HG03439 (cell line): ENCODE measurements at regions not wholly inside any gene's neighbourhood (a gene's known extent, or its start where the extent isn't known, plus 50 kb on each side); places are given as distances from the start of the nearest gene placed in this dataset.

Source experiments
- ATAC-seq: cut with Tn5 transposase; IDR thresholded peaks from one replicate; pipeline ENCODE4 v1.9.1; 2021; ENCODE audit warnings: mild to moderate bottlenecking, moderate library complexity; ENCODE audit not compliant: unreplicated experiment

DNA sequence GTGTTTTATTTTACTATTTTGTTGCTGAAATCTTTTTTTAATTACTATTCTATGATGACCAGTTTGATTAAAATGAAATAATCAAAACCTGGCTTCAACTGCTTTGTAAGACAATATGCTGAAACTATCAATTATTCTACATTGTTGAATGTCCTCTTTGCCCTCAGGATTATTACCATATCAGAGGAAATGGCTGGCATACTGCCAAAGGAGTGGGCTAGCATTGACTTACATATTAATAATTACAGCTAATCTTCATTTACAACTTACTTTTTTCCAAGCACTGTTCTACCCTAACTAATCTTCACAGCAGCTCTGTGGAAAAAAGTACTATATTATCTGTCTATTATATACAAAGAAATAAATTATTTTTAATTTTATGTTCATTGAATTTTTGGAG, 560.5 kb downstream of the BCKDHB start:
- ATAC-seq = no peak

DNA sequence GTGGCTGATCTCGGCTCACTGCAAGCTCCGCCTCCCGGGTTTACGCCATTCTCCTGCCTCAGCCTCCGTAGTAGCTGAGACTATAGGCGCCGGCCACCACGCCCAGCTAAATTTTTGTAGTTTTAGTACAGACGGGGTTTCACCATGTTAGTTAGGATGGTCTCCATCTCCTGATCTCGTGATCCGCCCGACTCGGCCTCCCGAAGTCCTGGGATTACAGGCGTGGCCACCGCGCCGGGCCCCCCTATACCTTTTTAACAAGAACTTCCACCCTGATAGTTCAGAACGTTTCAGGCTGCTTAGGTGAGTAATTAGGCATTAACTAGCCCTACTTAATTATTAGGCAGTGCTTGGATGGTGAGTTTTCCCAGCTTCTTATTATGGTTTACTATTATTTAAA, 552.5 kb downstream of the BCKDHB start:
- ATAC-seq = no peak

DNA sequence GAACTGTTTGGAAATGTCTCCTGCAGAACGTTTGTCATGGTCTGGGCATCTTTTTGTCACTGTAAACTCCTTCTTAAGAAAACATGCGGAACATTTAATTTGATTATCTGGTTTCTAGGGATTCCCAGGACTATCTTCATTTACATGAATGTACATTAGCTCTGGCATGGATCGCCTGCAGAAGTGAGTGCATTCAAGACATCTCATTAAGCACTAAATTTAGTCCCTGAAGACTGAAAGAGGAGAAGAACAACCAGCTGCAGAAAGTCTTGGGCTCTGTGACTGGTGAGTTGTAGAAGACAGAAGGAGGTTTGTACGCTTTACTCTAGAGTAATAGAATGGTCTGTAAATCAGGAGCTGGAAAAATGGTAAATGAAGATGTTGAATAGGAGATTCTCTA, 540.7 kb downstream of the BCKDHB start:
- ATAC-seq = no peak

DNA sequence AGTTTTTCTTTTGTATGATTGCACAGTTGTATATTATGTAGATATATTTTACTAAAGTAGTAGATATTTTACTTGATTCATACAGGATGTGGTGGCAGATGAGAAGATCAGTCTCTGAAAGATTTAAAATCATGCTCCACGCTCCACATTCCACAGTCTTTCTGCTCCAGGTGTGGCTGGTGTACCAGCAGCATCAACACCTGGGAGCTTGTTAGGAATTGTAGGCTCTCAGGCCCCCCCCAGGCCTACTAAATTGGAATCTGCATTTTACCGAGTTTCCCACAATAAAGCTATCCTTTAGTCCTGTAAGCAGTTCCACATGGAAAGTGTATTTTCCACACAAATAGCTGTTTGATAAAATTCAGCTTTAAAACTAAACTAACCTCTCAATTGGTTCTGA, 537.4 kb downstream of the BCKDHB start:
- ATAC-seq = no peak

DNA sequence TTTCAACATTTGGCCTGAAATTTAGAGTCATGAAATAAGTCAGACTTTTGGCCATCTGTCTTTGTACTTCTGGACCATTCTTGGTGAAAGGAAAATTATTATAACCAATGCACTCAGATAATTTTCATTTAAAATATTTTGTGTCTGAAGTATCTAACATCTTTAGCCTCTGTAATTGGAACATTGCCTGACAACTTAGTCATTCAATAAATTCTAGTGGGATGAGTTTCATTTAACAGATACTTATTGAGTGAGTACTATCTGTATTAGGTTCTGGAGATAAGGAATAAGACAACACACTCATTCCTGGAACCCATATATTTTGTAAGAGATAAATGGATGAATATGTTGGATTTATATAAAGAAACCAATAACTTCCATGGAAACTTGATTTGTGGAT, 536.0 kb downstream of the BCKDHB start:
- no peak for ATAC-seq

DNA sequence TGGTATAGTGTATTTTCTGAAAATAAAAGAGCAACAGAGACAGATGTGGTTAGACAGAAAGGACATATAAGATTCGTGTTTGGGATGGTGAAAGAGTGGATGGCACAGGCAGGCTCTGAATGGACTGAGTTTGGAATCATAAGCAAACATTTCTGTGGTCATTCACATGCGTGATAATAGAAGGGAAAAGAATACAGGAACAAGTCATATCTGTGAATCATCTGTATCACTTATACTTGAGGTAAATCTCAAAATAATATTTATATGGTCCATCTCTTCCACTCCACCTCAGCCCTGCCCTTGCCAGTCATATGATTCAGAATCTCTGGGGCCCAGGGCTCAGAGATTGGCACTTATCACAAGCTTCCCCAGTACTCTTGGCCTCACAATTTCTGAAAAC, 535.1 kb downstream of the BCKDHB start:
- no peak for ATAC-seq

DNA sequence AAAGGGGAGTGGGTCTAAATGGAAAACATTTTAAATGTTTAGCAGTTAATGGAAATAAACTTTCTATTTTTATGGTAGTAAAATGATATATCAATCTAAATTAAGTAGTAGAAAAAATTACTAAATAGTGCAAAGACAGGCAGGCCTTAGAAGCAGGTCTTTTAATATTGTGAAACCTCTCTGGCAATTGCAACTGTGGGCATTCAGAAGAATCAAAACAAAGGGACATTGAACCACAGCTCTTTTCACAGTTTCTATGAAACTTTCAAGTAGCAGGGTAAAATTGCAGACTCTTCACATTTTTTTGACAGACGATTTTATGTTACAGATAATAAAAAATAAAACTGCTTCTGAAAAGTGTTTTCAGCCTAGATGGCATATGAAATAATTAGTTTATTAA, 533.7 kb downstream of the BCKDHB start:
- ATAC-seq = no peak

DNA sequence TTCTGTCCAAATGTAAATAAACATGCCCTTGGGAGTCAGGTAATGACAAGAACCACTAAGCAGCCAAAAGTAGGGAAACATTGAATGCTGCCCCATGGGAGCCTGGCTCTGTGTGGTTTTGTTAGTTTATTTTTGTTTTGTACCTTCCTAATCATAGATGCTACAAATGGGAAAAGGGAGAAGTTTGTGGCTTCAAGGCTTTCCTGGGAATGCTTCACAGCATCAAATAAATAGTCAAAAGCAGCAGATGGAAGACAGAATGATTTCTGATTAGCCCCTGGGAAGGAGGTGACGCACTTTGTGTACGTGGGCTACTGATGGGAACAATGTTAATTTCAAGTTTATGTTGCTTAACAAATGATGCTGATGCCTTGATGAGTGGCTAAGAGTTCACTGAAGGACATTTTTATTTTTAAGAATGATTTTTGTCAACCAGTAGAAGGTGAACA, 532.7 kb downstream of the BCKDHB start:
- ATAC-seq = no peak

DNA sequence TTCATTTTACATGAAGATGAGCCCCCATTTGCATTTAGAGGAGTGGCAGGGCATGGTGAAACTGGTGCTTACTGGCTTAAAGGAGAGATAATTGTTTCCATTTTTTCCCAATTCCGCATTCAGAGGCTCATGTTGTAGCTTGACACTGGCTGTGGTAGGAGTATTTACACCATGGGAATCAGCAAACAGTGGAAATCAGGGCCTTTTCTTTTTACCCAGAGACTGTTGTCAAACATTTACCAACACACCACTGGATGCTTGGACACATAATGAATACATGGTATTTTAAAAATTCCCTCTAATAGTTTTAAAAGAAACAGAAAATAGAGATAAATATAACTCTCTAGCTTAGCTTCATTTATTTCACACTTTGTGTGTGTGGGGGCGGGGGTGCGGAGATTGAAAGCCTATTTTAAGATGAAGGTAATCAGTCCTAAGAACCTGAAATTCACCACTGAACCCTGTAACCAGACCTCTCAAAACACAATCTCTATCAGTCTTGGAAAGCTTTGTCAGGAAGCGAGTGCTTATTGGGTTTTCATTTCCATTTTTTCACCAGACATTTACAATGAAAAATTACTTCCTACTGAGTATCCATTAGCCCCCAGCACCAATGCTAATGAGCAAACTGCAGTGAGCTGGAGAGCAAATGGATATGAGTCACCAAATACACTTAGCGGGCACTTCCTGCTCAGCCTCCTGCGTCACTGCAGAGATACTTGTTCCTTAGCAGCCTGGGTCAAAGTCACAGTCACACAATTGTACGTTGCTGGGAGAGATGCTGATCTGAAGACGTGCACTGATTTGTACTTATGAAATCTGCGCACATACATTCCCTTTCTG, 532.0 kb downstream of the BCKDHB start:
- peak; percentile 76 for ATAC-seq

DNA sequence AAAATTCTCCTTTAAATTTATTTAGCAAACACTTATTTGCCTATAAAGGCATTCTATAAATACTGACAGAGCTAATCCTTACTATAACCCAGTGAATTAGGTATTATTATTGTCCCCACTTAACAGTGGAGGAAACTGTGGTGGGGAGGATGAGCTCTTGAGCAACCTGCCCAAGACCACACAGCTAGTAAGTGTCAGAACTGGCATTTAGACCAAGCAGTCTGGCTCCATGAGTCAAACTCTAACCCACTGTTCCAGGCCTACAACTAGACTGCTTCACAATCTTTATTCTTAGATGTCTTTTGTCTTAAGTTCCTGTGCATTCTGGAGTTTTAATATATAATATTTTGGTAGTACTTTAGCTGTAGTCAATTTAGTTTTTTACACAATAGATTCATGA, 530.8 kb downstream of the BCKDHB start:
- ATAC-seq = no peak

DNA sequence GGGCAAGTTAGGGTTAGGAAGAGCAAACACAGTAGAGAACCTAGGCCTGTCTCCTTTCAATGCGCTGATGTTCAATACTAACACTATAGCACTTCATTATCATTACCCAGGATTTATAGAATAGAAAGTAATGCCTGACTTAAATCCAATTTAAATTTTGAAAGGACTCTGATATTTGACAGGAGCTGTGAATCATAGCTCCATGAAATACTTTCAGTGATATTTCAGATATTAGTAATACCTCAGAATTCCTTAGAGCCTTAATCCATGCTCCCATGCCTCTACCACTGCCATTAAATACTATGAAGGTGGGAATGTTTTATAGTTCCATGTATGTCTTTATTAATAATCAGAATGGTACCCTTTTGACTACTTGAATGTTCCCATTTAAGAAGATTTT, 530.2 kb downstream of the BCKDHB start:
- ATAC-seq = no peak

DNA sequence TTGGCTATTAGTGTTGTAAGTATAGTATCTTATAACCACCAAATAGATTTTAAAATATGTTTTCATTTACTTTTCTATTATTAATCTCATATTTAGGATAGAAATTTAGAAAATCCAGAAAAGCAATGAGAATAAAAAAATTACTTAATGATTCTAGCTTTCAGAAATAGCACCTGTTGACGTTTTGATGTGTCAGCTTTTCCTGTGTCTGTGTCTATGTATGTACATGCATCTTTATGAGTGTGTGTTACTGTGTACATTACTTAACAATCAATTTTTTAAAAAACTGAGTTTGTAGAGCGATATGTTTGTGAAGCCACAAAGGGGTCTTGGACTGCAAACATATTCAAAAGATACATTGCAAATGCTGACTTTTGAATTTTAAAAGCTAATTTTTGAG, 526.9 kb downstream of the BCKDHB start:
- no peak for ATAC-seq

DNA sequence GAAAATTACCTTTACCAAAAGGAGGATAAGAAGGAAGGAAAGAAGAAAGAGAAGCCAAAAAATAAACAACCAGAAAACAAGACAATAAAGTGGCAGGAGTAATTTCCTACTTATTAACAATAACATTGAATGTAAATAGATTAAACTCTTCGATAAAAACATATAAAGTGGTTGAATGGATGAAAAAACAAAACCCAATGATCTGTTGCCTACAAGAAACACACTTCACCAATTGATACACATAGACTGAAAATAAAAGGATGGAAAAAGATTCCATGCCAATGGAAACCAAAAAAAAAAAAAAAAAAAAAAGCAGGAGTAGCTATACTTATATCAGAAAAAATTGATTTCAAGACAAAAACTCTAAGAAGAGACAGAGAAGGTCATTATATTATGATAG, 518.9 kb downstream of the BCKDHB start:
- no peak for ATAC-seq

DNA sequence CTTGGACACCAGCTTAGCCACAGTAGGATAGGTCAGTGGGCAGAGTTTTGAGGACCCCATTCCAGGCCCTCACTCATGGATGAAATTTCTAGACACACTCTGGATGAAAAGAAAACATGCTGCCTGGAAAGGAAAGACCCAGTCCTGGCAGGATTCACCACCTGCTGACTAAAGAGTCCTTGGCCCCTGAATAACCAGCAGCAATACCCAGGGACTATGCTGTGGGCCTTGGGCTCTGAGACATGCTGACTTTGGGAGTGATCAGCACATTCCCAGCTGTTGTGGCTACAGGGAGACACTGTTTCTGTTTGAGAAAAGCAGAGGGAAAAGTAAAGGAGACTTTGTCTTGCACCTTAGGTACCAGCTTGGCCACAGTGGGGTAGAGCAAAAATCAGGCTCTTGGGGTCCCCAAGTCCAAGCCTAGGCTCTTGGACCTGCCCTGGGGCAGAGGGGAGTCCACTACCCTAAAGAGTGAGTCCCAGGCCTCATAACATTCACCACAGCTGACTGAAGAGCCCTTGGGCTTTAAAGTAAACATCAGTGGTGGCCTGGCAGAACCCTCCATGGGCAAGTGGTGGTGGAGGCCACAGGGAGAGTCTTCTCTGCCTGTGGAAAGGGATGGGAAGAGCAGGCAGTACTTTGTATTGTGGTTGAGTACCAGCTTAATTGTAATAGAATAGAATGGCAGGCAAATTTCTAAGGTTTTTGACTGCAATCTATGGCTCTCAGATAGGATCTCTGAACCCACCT, 516.8 kb downstream of the BCKDHB start:
- ATAC-seq = no peak

DNA sequence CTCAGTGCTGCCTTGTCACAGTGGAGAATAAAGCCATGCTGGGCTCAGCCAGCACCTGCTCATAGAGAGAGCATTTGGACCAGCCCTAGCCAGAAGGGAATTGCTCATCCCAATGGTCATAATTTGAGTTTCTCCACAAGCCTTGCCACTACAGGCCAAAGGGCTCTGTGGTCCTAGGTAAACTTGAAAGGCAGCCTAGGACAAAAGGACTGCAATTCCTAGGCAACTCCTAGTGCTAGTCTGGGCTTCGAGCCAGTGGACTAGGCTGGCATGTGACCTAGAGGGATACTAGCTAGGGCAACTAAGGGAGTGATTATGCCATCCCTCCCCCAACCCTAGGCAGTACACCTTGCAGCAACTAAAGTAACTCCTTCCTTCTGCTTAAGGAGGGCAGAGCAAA, 516.2 kb downstream of the BCKDHB start:
- no peak for ATAC-seq

DNA sequence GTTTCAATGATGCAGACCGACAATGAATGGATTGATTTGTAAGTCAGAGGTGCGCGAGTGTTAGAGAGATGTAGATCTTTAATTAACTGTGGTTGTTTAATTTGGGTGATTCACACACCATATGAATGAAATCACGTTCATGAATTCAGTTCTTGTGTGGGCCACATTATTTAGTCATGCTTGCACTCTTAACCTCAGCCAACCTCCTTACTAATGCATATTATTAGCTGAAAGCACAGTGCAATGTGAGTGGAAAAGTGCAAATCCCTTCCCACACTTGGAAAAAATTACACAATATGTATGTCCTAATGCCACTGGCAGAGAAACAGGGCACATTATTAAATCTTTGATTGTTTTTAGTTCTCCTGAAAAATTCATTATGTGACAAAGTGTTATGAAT, 512.5 kb downstream of the BCKDHB start:
- ATAC-seq = no peak

DNA sequence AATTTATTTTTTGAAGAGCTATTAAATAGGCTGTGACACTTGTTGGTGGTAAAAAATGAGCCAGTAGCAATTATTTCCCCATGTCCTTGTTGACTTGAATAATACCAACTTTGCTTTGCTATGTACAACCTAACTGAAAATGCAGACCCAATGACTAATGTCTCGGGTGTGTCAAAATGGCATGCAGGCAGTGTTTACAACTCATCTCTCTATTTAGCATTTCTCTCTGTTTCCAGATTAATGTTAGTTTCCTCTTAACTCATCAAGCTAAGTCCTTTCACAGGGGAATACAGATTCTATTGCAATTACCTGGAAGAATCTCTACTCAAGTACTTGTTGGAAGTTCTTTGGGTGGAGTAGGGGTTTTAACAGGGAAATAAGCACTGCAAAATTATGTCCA, 504.4 kb downstream of the BCKDHB start:
- ATAC-seq = no peak

DNA sequence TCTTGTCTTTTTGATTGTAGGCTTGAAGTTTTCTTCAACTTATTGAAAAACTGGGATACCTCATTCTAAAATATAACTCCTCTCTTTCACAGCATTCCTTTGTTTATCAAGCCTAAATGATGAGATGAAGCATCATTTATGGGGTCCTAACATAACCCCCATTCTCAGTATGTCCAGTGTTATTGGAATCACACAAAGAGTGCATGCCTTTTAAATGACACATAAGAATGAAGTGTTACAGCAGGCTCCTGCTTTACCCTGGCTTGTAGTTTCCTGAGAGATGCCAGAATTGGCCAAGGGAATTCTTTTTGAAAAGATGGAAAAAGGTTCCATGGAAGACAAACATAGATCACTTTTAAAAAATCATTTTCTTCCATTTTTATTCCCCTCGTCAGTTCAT, 502.4 kb downstream of the BCKDHB start:
- no peak for ATAC-seq

DNA sequence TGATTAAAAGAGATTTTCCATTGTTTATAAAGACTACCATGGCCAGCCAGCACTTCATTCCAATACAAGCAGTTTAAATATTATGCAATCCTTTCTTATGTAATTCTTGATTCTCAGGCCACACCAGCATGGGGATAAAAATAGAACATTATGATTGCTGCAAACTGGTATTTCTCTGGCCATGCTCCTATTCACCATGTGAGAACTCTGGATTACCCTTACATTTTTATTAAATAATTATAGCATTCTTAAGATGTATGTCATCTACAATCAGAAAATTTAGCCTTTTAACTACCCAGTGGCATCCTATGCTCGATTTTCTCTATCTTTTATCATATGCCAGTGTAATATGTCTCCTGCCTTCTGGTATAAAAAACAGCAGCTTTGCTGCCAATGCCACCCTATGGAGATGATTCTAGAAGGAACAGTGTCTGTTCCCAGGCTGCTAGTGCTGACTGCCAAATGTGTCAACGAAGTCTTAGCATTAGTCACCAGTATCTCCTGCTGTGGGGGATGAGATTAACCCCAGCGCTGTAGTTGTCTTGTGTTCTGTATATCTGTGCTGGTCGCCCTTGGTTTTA, 501.4 kb downstream of the BCKDHB start:
- ATAC-seq = no peak

DNA sequence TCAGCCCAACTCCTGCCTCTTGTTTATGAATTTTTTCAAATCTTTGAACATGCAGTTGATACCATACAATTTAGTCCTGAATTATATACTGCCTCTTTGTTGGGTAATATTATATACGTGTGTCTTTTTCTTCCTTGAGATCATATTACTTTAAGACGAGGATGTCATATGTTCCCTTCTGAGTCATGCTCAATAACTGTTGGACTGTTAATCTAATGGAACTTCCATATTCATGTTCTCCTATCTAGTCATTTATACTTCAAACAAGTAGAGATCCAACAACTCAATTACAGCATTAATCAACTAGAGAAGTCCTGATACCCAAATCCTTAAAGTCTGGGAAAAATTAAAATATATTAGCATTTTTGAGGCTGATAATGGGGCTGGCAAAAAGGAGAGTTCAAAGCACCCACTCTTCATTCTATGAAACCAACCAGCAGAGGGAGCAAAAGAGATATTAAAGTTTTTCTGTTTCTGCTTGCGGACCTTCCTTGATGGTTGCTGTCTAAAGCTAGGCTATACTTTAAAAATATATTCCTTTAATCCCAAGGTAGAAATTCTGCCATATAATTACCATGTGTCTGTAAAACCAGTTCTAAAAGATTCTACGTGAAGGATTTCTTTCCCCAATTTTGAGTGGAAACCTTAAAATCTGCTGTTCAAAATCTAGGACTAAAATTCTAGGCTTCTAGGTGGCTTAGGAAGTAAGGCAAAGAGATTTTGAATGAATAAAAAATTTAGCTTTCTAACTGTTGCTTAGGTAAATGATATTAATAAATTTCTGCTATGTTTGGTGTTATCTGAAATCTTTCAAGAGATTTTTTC, 498.9 kb downstream of the BCKDHB start:
- peak; percentile 79 for ATAC-seq

DNA sequence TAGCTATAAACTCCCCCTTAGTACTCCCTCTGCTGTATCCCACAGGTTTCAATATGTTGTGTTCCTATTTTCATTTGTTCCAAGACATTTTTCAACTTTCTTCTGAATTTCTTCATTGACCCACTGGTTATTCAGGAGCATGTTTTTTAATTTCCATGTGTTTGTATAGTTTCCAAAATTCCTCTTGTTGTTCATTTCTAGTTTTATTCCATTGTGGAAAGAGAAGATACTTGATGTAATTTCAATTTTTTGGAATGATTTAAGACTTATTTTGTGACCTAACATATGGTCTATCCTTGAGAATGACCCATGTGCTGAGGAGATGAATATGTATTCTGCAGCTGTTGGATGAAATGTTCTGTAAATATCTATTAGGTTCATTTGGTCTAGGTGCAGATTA, 497.2 kb downstream of the BCKDHB start:
- no peak for ATAC-seq
